Hematopoietic multipotent progenitor cell treated with erythropoietin and hydrocortisone succinate and interleukin-3 and kit ligand, for 17 days (in vitro differentiated cells): ENCODE measurements at regions not wholly inside any gene's neighbourhood (a gene's known extent, or its start where the extent isn't known, plus 50 kb on each side); places are given as distances from the start of the nearest gene placed in this dataset.
"Not testable (repeated sequence)": the region's sequence is repeated elsewhere in the genome, so short reads cannot be mapped to it uniquely, and the experiment has no call there.

Experiments
- DNase-seq: peaks from one replicate; pipeline ENCODE4 v3.0.0-alpha.2; 2015; ENCODE audit warnings: low spot score

- DNase-seq: no peak
These were observed 208.7 kb downstream of the LMX1A start for GRCh38 chr1:165147799-165148198.

- peak; percentile 26 for DNase-seq
These were observed 211.6 kb downstream of the LMX1A start for GRCh38 chr1:165144757-165145397.

GRCh38 chr1:165143437-165144065 is 213.0 kb downstream of the LMX1A start:
- DNase-seq: peak; percentile 41

- no peak for DNase-seq
These were observed 217.6 kb downstream of the LMX1A start for GRCh38 chr1:165138960-165139359.

- no peak for DNase-seq
These were observed 218.8 kb downstream of the LMX1A start for GRCh38 chr1:165137551-165138316.

GRCh38 chr1:165134431-165134830 is 222.1 kb downstream of the LMX1A start:
- DNase-seq: no peak

- DNase-seq: no peak
These were observed 226.8 kb downstream of the LMX1A start for GRCh38 chr1:165129568-165130164.

GRCh38 chr1:165124772-165125171 is 231.7 kb downstream of the LMX1A start:
- DNase-seq: no peak

GRCh38 chr1:165119086-165119485 is 237.4 kb downstream of the LMX1A start:
- DNase-seq: no peak

GRCh38 chr1:165117482-165117881 is 239.0 kb downstream of the LMX1A start:
- DNase-seq: no peak

- DNase-seq: no peak
These were observed 239.8 kb downstream of the LMX1A start for GRCh38 chr1:165116732-165117131.

- no peak for DNase-seq
These were observed 240.3 kb downstream of the LMX1A start for GRCh38 chr1:165116171-165116570.

GRCh38 chr1:165114889-165115285 is 241.6 kb downstream of the LMX1A start:
- DNase-seq: no peak

GRCh38 chr1:165114022-165114888 is 242.3 kb downstream of the LMX1A start:
- DNase-seq: no peak

- no peak for DNase-seq
These were observed 244.3 kb downstream of the LMX1A start for GRCh38 chr1:165112260-165112659.

- DNase-seq: no peak
These were observed 247.5 kb downstream of the LMX1A start for GRCh38 chr1:165109013-165109412.

- not testable (repeated sequence) for DNase-seq
These were observed 263.9 kb downstream of the LMX1A start for GRCh38 chr1:165092542-165093162.

- no peak for DNase-seq
These were observed 276.1 kb downstream of the LMX1A start for GRCh38 chr1:165080253-165080896.

- DNase-seq: no peak
These were observed 278.1 kb downstream of the LMX1A start for GRCh38 chr1:165078391-165078790.

GRCh38 chr1:165075725-165076370 is 280.7 kb downstream of the LMX1A start:
- DNase-seq: no peak
